Thyroid gland (tissue), 4 donors: ENCODE measurements at regions not wholly inside any gene's neighbourhood (a gene's known extent, or its start where the extent isn't known, plus 50 kb on each side); places are given as distances from the start of the nearest gene placed in this dataset.

Experiments
- DNase-seq, 2 donors: peaks; one replicate each; pipeline ENCODE4 v3.0.0-alpha.2; 2019
- H3K27ac ChIP-seq, 3 donors: fragments of 200-600 bp; sonication (generic); 1 replicate in 2 of 3; 2 replicates in 1 of 3; pipeline ENCODE4 v1.5.1; 2016 to 2019; ENCODE audit warnings: mild to moderate bottlenecking in 1 of 3, moderate library complexity in 1 of 3
- H3K27me3 ChIP-seq: fragments of 200-600 bp; sonication (generic); one replicate; pipeline ENCODE4 v1.5.1; 2019
- H3K36me3 ChIP-seq, 2 donors: fragments of 200-600 bp; sonication (generic); one replicate each; pipeline ENCODE4 v1.5.1; 2016 to 2019
- H3K4me1 ChIP-seq, 2 donors: fragments of 200-600 bp; sonication (generic); one replicate each; pipeline ENCODE4 v1.5.1; 2017 to 2019
- H3K4me3 ChIP-seq, 3 donors: fragments of 200-600 bp; sonication (generic); replicated peaks in 1 of 3; 1 replicate in 2 of 3; 2 replicates in 1 of 3; pipeline ENCODE4 v1.5.1; 2016; ENCODE audit warnings: mild to moderate bottlenecking in 1 of 3
- H3K9me3 ChIP-seq: fragments of 200-600 bp; sonication (generic); one replicate; pipeline ENCODE4 v1.5.1; 2017
- CTCF ChIP-seq, 6 experiments: fragments of 200-600 bp in 3 of 6; fragments of 450-650 bp in 3 of 6; sonication (generic) in 3 of 6; IDR thresholded peaks; one replicate each; pipeline ENCODE4 v1.5.1; 2016 to 2019; ENCODE audit warnings: antibody characterized with exemption in 6 of 6, mild to moderate bottlenecking in 2 of 6, inconsistent platforms in 1 of 6, moderate library complexity in 1 of 6
- POLR2A ChIP-seq, 2 donors: fragments of 450-650 bp; IDR thresholded peaks; one replicate each; pipeline ENCODE4 v1.6.1; 2017; ENCODE audit warnings: antibody characterized with exemption in 2 of 2, mild to moderate bottlenecking in 2 of 2, moderate library complexity in 1 of 2
- WGBS, 2 donors: methylation state at CpG; one replicate each; pipeline ENCODE4 v1.1.5; 2017; 5-methylcytosine and 5-hydroxymethylcytosine counted together
- intact Hi-C: fragments of 100-400 bp; cut with DNase I; formaldehyde crosslinking; loops from one replicate; pipeline ENCODE4 v1.15.1; 2023

GRCh38 chr5:33167541-33167940, 273.2 kb upstream of the TARS1 start:
- Histone ChIP-seq H3K27me3 (no peaks in the 10 kb centered on the region), H3K9me3 (no peaks in the 10 kb centered on the region), H3K4me3 (no peak overlapping the region), H3K36me3 (no peaks in the 10 kb centered on the region), H3K27ac (no peak overlapping the region), H3K4me1 (no peaks in the 10 kb centered on the region)
- no peak for DNase-seq
- intact Hi-C loops = no loop called here
- TF ChIP-seq CTCF (IDR thresholded peaks at IDR 0.05) = no peak
- TF ChIP-seq POLR2A (IDR thresholded peaks at IDR 0.05) = no peak
- 88 to 90% methylated on average over 1 of the region's 1 CpG for WGBS, 2 donors

GRCh38 chr5:33170411-33170810, 270.4 kb upstream of the TARS1 start:
- H3K36me3 ChIP-seq = no peaks in the 10 kb centered on the region
- H3K4me1 ChIP-seq = no peaks in the 10 kb centered on the region
- no peak for DNase-seq
- no peak overlapping the region for H3K27ac ChIP-seq
- no peak for TF ChIP-seq POLR2A (IDR thresholded peaks at IDR 0.05)
- TF ChIP-seq CTCF (IDR thresholded peaks at IDR 0.05) = no peak
- H3K27me3 ChIP-seq = no peaks in the 10 kb centered on the region
- no peaks in the 10 kb centered on the region for H3K9me3 ChIP-seq
- WGBS, 2 donors = 86 to 91% methylated on average over 1 of the region's 1 CpG
- no peak overlapping the region for H3K4me3 ChIP-seq
- intact Hi-C loops = no loop called here

GRCh38 chr5:33174383-33174782, 266.4 kb upstream of the TARS1 start:
- TF ChIP-seq POLR2A (IDR thresholded peaks at IDR 0.05) = no peak
- no peak for TF ChIP-seq CTCF (IDR thresholded peaks at IDR 0.05)
- no peak overlapping the region for H3K4me3 ChIP-seq
- H3K27ac ChIP-seq = no peak overlapping the region
- H3K27me3 ChIP-seq = no peaks in the 10 kb centered on the region
- intact Hi-C loops = no loop called here
- WGBS, 2 donors = 93% methylated on average over 5 of the region's 5 CpGs
- no peaks in the 10 kb centered on the region for H3K36me3 ChIP-seq
- DNase-seq = no peak
- no peaks in the 10 kb centered on the region for H3K9me3 ChIP-seq
- no peaks in the 10 kb centered on the region for H3K4me1 ChIP-seq

GRCh38 chr5:33179301-33179700, 261.5 kb upstream of the TARS1 start:
- Histone ChIP-seq H3K27me3 (no peaks in the 10 kb centered on the region), H3K9me3 (no peaks in the 10 kb centered on the region), H3K36me3 (no peaks in the 10 kb centered on the region), H3K4me1 (no peaks in the 10 kb centered on the region), H3K27ac (no peak overlapping the region), H3K4me3 (no peak overlapping the region)
- WGBS, 2 donors = 92 to 94% methylated on average over 2 of the region's 2 CpGs
- TF ChIP-seq CTCF (IDR thresholded peaks at IDR 0.05) (no peak), POLR2A (IDR thresholded peaks at IDR 0.05) (no peak)
- intact Hi-C loops = no loop called here
- no peak for DNase-seq

- H3K36me3 ChIP-seq = no peaks in the 10 kb centered on the region
- intact Hi-C loops = no loop called here
- H3K27me3 ChIP-seq = no peaks in the 10 kb centered on the region
- no peak for DNase-seq
- WGBS, 2 donors = 73 to 76% methylated on average over 4 of the region's 4 CpGs
- no peak overlapping the region for H3K27ac ChIP-seq
- no peak overlapping the region for H3K4me3 ChIP-seq
- no peaks in the 10 kb centered on the region for H3K4me1 ChIP-seq
- H3K9me3 ChIP-seq = no peaks in the 10 kb centered on the region
- peak in 1 of 6 experiments; percentile 13 for TF ChIP-seq CTCF (IDR thresholded peaks at IDR 0.05)
- TF ChIP-seq POLR2A (IDR thresholded peaks at IDR 0.05) = no peak
These were observed 259.9 kb upstream of the TARS1 start for GRCh38 chr5:33180900-33181299.
